PC-9 (cell line): ENCODE measurements at regions not wholly inside any gene's neighbourhood (a gene's known extent, or its start where the extent isn't known, plus 50 kb on each side); places are given as distances from the start of the nearest gene placed in this dataset.

Source experiments
- BruUV-seq: library from RNA; stranded (reverse); fragments of 400-500 nt; replicated peaks from 2 replicates; lab custom pipeline; 2021; lab: Mats Ljungman, UMichigan
- CTCF ChIA-PET: fragments of 300-600 bp; sonication (Branson Sonifier 250); formaldehyde crosslinking; loops from one replicate; lab custom pipeline; 2022; ENCODE audit warnings: antibody characterized with exemption; lab: Charles Lee
- POLR2A ChIA-PET: fragments of 300-600 bp; sonication (Branson Sonifier 250); formaldehyde crosslinking; loops from one replicate; lab custom pipeline; 2022; ENCODE audit warnings: antibody characterized with exemption; ENCODE audit not compliant: unreplicated experiment; lab: Charles Lee
- DNase-seq, 2 experiments: peaks; one replicate each; pipeline versions ENCODE4 v3.0.0 to v3.0.0-alpha.2; 2015 to 2022; ENCODE audit warnings: mixed read lengths in 1 of 2
- H2AFZ ChIP-seq: fragments of 200-600 bp; sonication (generic); 2 replicates; pipeline ENCODE4 v1.8.1; 2017; ENCODE audit warnings: antibody characterized with exemption
- H3F3A ChIP-seq: fragments of 200-600 bp; sonication (generic); 2 replicates; pipeline ENCODE4 v1.8.1; 2017; ENCODE audit warnings: antibody characterized with exemption, mild to moderate bottlenecking, low read depth; ENCODE audit not compliant: insufficient read depth
- H3K27ac ChIP-seq: fragments of 200-600 bp; sonication (generic); 2 replicates; pipeline ENCODE4 v1.6.1; 2016; ENCODE audit warnings: mixed run types
- H3K27me3 ChIP-seq: fragments of 200-600 bp; sonication (generic); 2 replicates; pipeline ENCODE4 v1.6.1; 2016; ENCODE audit warnings: low read depth, mixed run types; ENCODE audit not compliant: insufficient read depth
- H3K36me3 ChIP-seq: fragments of 200-600 bp; sonication (generic); 2 replicates; pipeline ENCODE4 v1.6.1; 2016; ENCODE audit warnings: low read depth, mixed run types
- H3K4me1 ChIP-seq: fragments of 200-600 bp; sonication (generic); replicated peaks from 2 replicates; pipeline ENCODE4 v1.6.1; 2016; ENCODE audit warnings: mixed run types; ENCODE audit not compliant: insufficient read depth
- H3K4me2 ChIP-seq: fragments of 200-600 bp; sonication (generic); 2 replicates; pipeline ENCODE4 v1.6.1; 2017; ENCODE audit warnings: mixed run types
- H3K4me3 ChIP-seq: fragments of 200-600 bp; sonication (generic); 2 replicates; pipeline ENCODE4 v1.6.1; 2016; ENCODE audit warnings: mixed run types
- H3K79me2 ChIP-seq: fragments of 200-600 bp; sonication (generic); 2 replicates; pipeline ENCODE4 v1.6.1; 2017; ENCODE audit warnings: low read depth, mixed run types
- H3K9me2 ChIP-seq: fragments of 200-600 bp; sonication (generic); 2 replicates; pipeline ENCODE4 v1.8.1; 2017; ENCODE audit warnings: mild to moderate bottlenecking; ENCODE audit not compliant: insufficient read depth
- H3K9me3 ChIP-seq: fragments of 200-600 bp; sonication (generic); 2 replicates; pipeline ENCODE4 v1.8.1; 2016; ENCODE audit warnings: low read depth; ENCODE audit not compliant: insufficient read depth
- H4K20me1 ChIP-seq: fragments of 200-600 bp; sonication (generic); 2 replicates; pipeline ENCODE4 v1.8.1; 2017; ENCODE audit not compliant: insufficient read depth
- CTCF ChIP-seq: fragments of 200-600 bp; sonication (generic); conservative IDR thresholded peaks from 2 replicates; pipeline ENCODE4 v1.6.1; 2017; ENCODE audit warnings: mixed run types, antibody characterized with exemption, mild to moderate bottlenecking, moderate library complexity
- EZH2 ChIP-seq: fragments of 200-600 bp; sonication (generic); IDR thresholded peaks from 2 replicates; pipeline ENCODE4 v1.8.0; 2017; ENCODE audit warnings: antibody characterized with exemption, low read depth
- intact Hi-C: fragments of 100-400 bp; cut with micrococcal nuclease; formaldehyde crosslinking; loops from one replicate; pipeline ENCODE4 v1.10.0; 2022; ENCODE audit not compliant: unreplicated experiment

GRCh38 chr15:101120473-101120872, 131.4 kb downstream of the CHSY1 start:
- no peak overlapping the region for H3K4me3 ChIP-seq
- no peaks in the 10 kb centered on the region for H3K27me3 ChIP-seq
- H3K9me2 ChIP-seq = no peaks in the 10 kb centered on the region
- H3K79me2 ChIP-seq = no peaks in the 10 kb centered on the region
- intact Hi-C loops = no loop called here
- no peak overlapping the region for H3K4me2 ChIP-seq
- no peak for TF ChIP-seq EZH2
- TF ChIP-seq CTCF = no peak
- ChIA-PET CTCF (no interaction called here), POLR2A (no interaction called here)
- no peaks in the 10 kb centered on the region for H4K20me1 ChIP-seq
- no peaks in the 10 kb centered on the region for H3F3A ChIP-seq
- no peaks in the 10 kb centered on the region for H3K9me3 ChIP-seq
- no peak overlapping the region for H3K27ac ChIP-seq
- H3K4me1 ChIP-seq = no peaks in the 10 kb centered on the region
- H3K36me3 ChIP-seq = no peaks in the 10 kb centered on the region
- DNase-seq = no peak
- H2AFZ ChIP-seq = no peak overlapping the region
- no TSS peak for BruUV-seq
